B cell (primary cell): ENCODE measurements at regions not wholly inside any gene's neighbourhood (a gene's known extent, or its start where the extent isn't known, plus 50 kb on each side); places are given as distances from the start of the nearest gene placed in this dataset.

ENCODE experiments used
- ATAC-seq: fragments of 200-7000 bp; cut with Tn5 transposase; one replicate; pipeline ENCODE4 v1.10.0; 2021; ENCODE audit warnings: low read depth, mild to moderate bottlenecking, moderate number of reproducible peaks, moderate library complexity
- CTCF ChIA-PET: fragments of 350-600 bp; sonication (Branson Sonifier 250); formaldehyde crosslinking; loops from one replicate; lab custom pipeline; 2021; ENCODE audit warnings: antibody characterized with exemption, inconsistent platforms; lab: Charles Lee
- POLR2A ChIA-PET: fragments of 350-600 bp; sonication (Branson Sonifier 250); formaldehyde crosslinking; loops from one replicate; lab custom pipeline; 2021; ENCODE audit warnings: antibody characterized with exemption; lab: Charles Lee
- DNase-seq: peaks from one replicate; pipeline ENCODE4 v3.0.0; 2013
- H2AFZ ChIP-seq: 2 replicates; pipeline ENCODE4 v1.6.1; 2012; ENCODE audit warnings: mild to moderate bottlenecking, low read depth, low read length; ENCODE audit not compliant: insufficient read depth, poor library complexity, severe bottlenecking
- H3K27ac ChIP-seq, 2 donors: 1 replicate in 1 of 2; 2 replicates in 1 of 2; pipeline ENCODE4 v1.5.1; 2012 to 2013; ENCODE audit warnings: low read length in 2 of 2, mild to moderate bottlenecking in 2 of 2, moderate library complexity in 1 of 2
- H3K27me3 ChIP-seq, 4 experiments: fragments of 200-600 bp in 1 of 4; sonication (generic) in 1 of 4; replicated peaks in 1 of 4; 1 replicate in 2 of 4; 2 replicates in 2 of 4; pipeline versions ENCODE4 v1.6.1 to v1.7.0; 2013 to 2016; ENCODE audit warnings: low read length in 3 of 4, mild to moderate bottlenecking in 2 of 4, mixed read lengths in 1 of 4, moderate library complexity in 1 of 4; ENCODE audit not compliant: insufficient read depth in 4 of 4, control insufficient read depth in 3 of 4; ENCODE audit errors: control extremely low read depth in 1 of 4
- H3K36me3 ChIP-seq, 2 experiments: replicated peaks in 1 of 2; 1 replicate in 1 of 2; 2 replicates in 1 of 2; pipeline versions ENCODE4 v1.6.1 to v1.7.1; 2013; ENCODE audit warnings: low read length in 1 of 2; ENCODE audit not compliant: insufficient read depth in 2 of 2, control insufficient read depth in 1 of 2; ENCODE audit errors: control extremely low read depth in 1 of 2, extremely low read depth in 1 of 2
- H3K4me1 ChIP-seq, 2 donors: fragments of 200-600 bp in 1 of 2; sonication (generic) in 1 of 2; 1 replicate in 1 of 2; 2 replicates in 1 of 2; pipeline versions ENCODE4 v1.5.1 to v1.6.1; 2013 to 2017; ENCODE audit warnings: low read length in 2 of 2; ENCODE audit not compliant: control insufficient read depth in 2 of 2, insufficient read depth in 2 of 2
- H3K4me2 ChIP-seq: replicated peaks from 2 replicates; pipeline ENCODE3; 2012; ENCODE audit warnings: mild to moderate bottlenecking, low read depth, low read length; ENCODE audit not compliant: poor library complexity, severe bottlenecking
- H3K4me3 ChIP-seq, 5 experiments: fragments of 200-600 bp in 1 of 5; sonication (generic) in 1 of 5; 1 replicate in 3 of 5; 2 replicates in 2 of 5; pipeline versions ENCODE4 v1.5.1 to v1.7.0; 2011 to 2016; ENCODE audit warnings: low read length in 4 of 5, mild to moderate bottlenecking in 4 of 5, low read depth in 2 of 5, control low read depth in 1 of 5, moderate library complexity in 1 of 5; ENCODE audit not compliant: insufficient read depth in 1 of 5; ENCODE audit errors: control extremely low read depth in 1 of 5, extremely low read depth in 1 of 5
- H3K79me2 ChIP-seq: fragments of 200-600 bp; sonication (generic); one replicate; pipeline ENCODE4 v1.6.0; 2016; ENCODE audit warnings: low read length; ENCODE audit not compliant: control insufficient read depth, insufficient read depth
- H3K9ac ChIP-seq: fragments of 200-600 bp; sonication (generic); 2 replicates; pipeline ENCODE4 v1.6.1; 2017; ENCODE audit warnings: mild to moderate bottlenecking, low read length, moderate library complexity
- H3K9me3 ChIP-seq, 3 donors: one replicate each; pipeline versions ENCODE4 v1.6.1 to v1.7.1; 2013; ENCODE audit warnings: low read length in 2 of 3; ENCODE audit not compliant: control insufficient read depth in 2 of 3, insufficient read depth in 1 of 3; ENCODE audit errors: control extremely low read depth in 1 of 3
- H4K20me1 ChIP-seq: 2 replicates; pipeline ENCODE4 v1.6.0; 2012; ENCODE audit warnings: mild to moderate bottlenecking, low read length; ENCODE audit not compliant: insufficient read depth, control insufficient read depth, poor library complexity, severe bottlenecking
- H3K27ac Mint-ChIP-seq: one replicate; pipeline ENCODE4 v1.8.0; 2021; ENCODE audit warnings: mixed read lengths
- H3K27me3 Mint-ChIP-seq: one replicate; pipeline ENCODE4 v1.8.0; 2021; ENCODE audit warnings: mixed read lengths
- H3K4me1 Mint-ChIP-seq: one replicate; pipeline ENCODE4 v1.8.0; 2021; ENCODE audit warnings: mixed read lengths
- H3K4me3 Mint-ChIP-seq: one replicate; pipeline ENCODE4 v1.8.0; 2021; ENCODE audit warnings: mixed read lengths
- H3K9me3 Mint-ChIP-seq: one replicate; pipeline ENCODE4 v1.8.0; 2022; ENCODE audit warnings: mixed read lengths; ENCODE audit not compliant: insufficient read depth
- CTCF ChIP-seq: fragments of 200-600 bp; IDR thresholded peaks from one replicate; pipeline ENCODE4 v1.8.0; 2022; ENCODE audit warnings: antibody characterized with exemption, mild to moderate bottlenecking
- EZH2 ChIP-seq: IDR thresholded peaks from 2 replicates; pipeline ENCODE4 v1.6.1; 2012; ENCODE audit warnings: borderline replicate concordance, low read depth, mild to moderate bottlenecking, moderate library complexity, low read length; ENCODE audit not compliant: insufficient read depth, poor library complexity, severe bottlenecking
- WGBS: methylation state at CpG from one replicate; pipeline ENCODE4 v1.1.5; 2013; ENCODE audit warnings: missing lambda C conversion rate; ENCODE audit not compliant: insufficient coverage; 5-methylcytosine and 5-hydroxymethylcytosine counted together
- intact Hi-C: fragments of 100-400 bp; cut with micrococcal nuclease; formaldehyde crosslinking; loops from one replicate; pipeline ENCODE4 v1.10.0; 2022

- CTCF ChIA-PET: interaction anchor here (2.2 to 3.8 kb wide), 2 partner anchors 9 to 92 kb away, joined by 14 to 20 read pairs; no protein-coding TSS in a partner anchor
- peaks cover 2% of the 10 kb centered on the region for H3K4me1 Mint-ChIP-seq
- no peak for ATAC-seq
Measured at GRCh38 chr5:32498484-32498883, 53.9 kb upstream of the ZFR start.

GRCh38 chr5:32496104-32496503 lies 51.6 kb upstream of the ZFR start:
- Histone ChIP-seq H3K4me3 (no peak overlapping the region), H4K20me1 (no peaks in the 10 kb centered on the region), H2AFZ (no peak overlapping the region), H3K4me1 (no peaks in the 10 kb centered on the region), H3K27ac (no peak overlapping the region), H3K36me3 (no peaks in the 10 kb centered on the region), H3K9ac (no peak overlapping the region), H3K27me3 (peaks cover 0 to 14% (median 3%) of the 10 kb centered on the region in 4 experiments), H3K9me3 (no peaks in the 10 kb centered on the region), H3K79me2 (no peaks in the 10 kb centered on the region), H3K4me2 (no peak overlapping the region)
- WGBS: 75% methylated on average over 5 of the region's 5 CpGs
- Mint-ChIP-seq H3K4me3 (no peak overlapping the region), H3K4me1 (peaks cover 2% of the 10 kb centered on the region), H3K27ac (no peak overlapping the region), H3K27me3 (peaks cover 41% of the 10 kb centered on the region), H3K9me3 (no peaks in the 10 kb centered on the region)
- intact Hi-C loops: no loop called here
- ChIA-PET CTCF (interaction anchor here (0.9 to 4.0 kb wide), 4 partner anchors 7 to 118 kb away, joined by 3 to 38 read pairs (median 12); partner anchors contain the start of gene SUB1), POLR2A (no interaction called here)
- ATAC-seq (no peak), DNase-seq (no peak)
- no peak for TF ChIP-seq EZH2
- no peak for TF ChIP-seq CTCF

More at GRCh38 chr5:32498484-32498883, 53.9 kb upstream of the ZFR start:
- H3K27me3 Mint-ChIP-seq: peaks cover 49% of the 10 kb centered on the region
- H3K27me3 ChIP-seq: peaks cover 0 to 21% (median 9%) of the 10 kb centered on the region in 4 experiments
- no peaks in the 10 kb centered on the region for H4K20me1 ChIP-seq
- H3K79me2 ChIP-seq: no peaks in the 10 kb centered on the region
- no peak overlapping the region for H3K27ac ChIP-seq
- no peak for DNase-seq
- no peak overlapping the region for H3K9ac ChIP-seq
- no peaks in the 10 kb centered on the region for H3K36me3 ChIP-seq
- H3K4me2 ChIP-seq: no peak overlapping the region
- H3K4me1 ChIP-seq: no peaks in the 10 kb centered on the region
- TF ChIP-seq EZH2 (no peak), CTCF (no peak)
- POLR2A ChIA-PET: no interaction called here
- no peak overlapping the region for H3K4me3 Mint-ChIP-seq
- intact Hi-C loops: no loop called here
- H2AFZ ChIP-seq: no peak overlapping the region
- no peaks in the 10 kb centered on the region for H3K9me3 ChIP-seq
- H3K27ac Mint-ChIP-seq: no peak overlapping the region
- no peak overlapping the region for H3K4me3 ChIP-seq
- no peaks in the 10 kb centered on the region for H3K9me3 Mint-ChIP-seq
